Mesenchymal stem cell (in vitro differentiated cells and primary cell): ENCODE measurements at regions not wholly inside any gene's neighbourhood (a gene's known extent, or its start where the extent isn't known, plus 50 kb on each side); places are given as distances from the start of the nearest gene placed in this dataset.

Experiments
- DNase-seq: peaks from one replicate; pipeline ENCODE4 v3.0.0-alpha.2; 2013
- H2AFZ ChIP-seq: one replicate; pipeline ENCODE4 v1.6.1; 2013; ENCODE audit warnings: low read depth, mild to moderate bottlenecking, control low read depth, inconsistent platforms, low read length, moderate library complexity
- H2AK5ac ChIP-seq: 2 replicates; pipeline ENCODE4 v1.6.1; 2013; ENCODE audit warnings: low read length, moderate library complexity, mild to moderate bottlenecking, inconsistent platforms; ENCODE audit not compliant: severe bottlenecking
- H2BK120ac ChIP-seq: one replicate; pipeline ENCODE4 v1.6.1; 2013; ENCODE audit warnings: low read depth, mild to moderate bottlenecking, inconsistent platforms, low read length, moderate library complexity
- H2BK12ac ChIP-seq, 2 experiments: one replicate each; pipeline ENCODE4 v1.6.1; 2013; ENCODE audit warnings: inconsistent platforms in 2 of 2, low read length in 2 of 2, mild to moderate bottlenecking in 2 of 2, moderate library complexity in 2 of 2, control low read depth in 1 of 2
- H2BK15ac ChIP-seq: one replicate; pipeline ENCODE4 v1.6.1; 2013; ENCODE audit warnings: mild to moderate bottlenecking, low read depth, inconsistent platforms; ENCODE audit not compliant: poor library complexity, severe bottlenecking
- H2BK5ac ChIP-seq: 2 replicates; pipeline ENCODE4 v1.6.1; 2013; ENCODE audit warnings: low read depth, mild to moderate bottlenecking, low read length, control low read depth, inconsistent platforms; ENCODE audit not compliant: poor library complexity, severe bottlenecking
- H3K14ac ChIP-seq, 2 experiments: one replicate each; pipeline ENCODE4 v1.6.1; 2013; ENCODE audit warnings: inconsistent platforms in 2 of 2, low read length in 2 of 2, control low read depth in 1 of 2, mild to moderate bottlenecking in 1 of 2, moderate library complexity in 1 of 2
- H3K18ac ChIP-seq, 2 experiments: one replicate each; pipeline ENCODE4 v1.6.1; 2013; ENCODE audit warnings: inconsistent platforms in 2 of 2, low read length in 2 of 2, control low read depth in 1 of 2, low read depth in 1 of 2, mild to moderate bottlenecking in 1 of 2
- H3K23ac ChIP-seq, 2 experiments: one replicate each; pipeline ENCODE4 v1.6.1; 2013; ENCODE audit warnings: inconsistent platforms in 2 of 2, low read length in 2 of 2, mild to moderate bottlenecking in 2 of 2, moderate library complexity in 2 of 2, control low read depth in 1 of 2
- H3K27ac ChIP-seq: 2 replicates; pipeline ENCODE4 v1.5.1; 2013; ENCODE audit warnings: mild to moderate bottlenecking, moderate library complexity, low read length, control low read depth, inconsistent platforms; ENCODE audit not compliant: poor library complexity, severe bottlenecking
- H3K27me3 ChIP-seq, 2 experiments: 2 replicates each; pipeline versions ENCODE4 v1.6.1 to v1.7.0; 2013; ENCODE audit warnings: low read length in 2 of 2, mild to moderate bottlenecking in 2 of 2, moderate library complexity in 2 of 2, control low read depth in 1 of 2, inconsistent platforms in 1 of 2; ENCODE audit not compliant: control insufficient read depth in 1 of 2, insufficient read depth in 1 of 2
- H3K36me3 ChIP-seq, 2 experiments: 2 replicates each; pipeline versions ENCODE4 v1.6.1 to v1.7.0; 2013; ENCODE audit warnings: low read length in 2 of 2, control low read depth in 1 of 2, inconsistent platforms in 1 of 2, low read depth in 1 of 2, mild to moderate bottlenecking in 1 of 2; ENCODE audit not compliant: insufficient read depth in 2 of 2, control insufficient read depth in 1 of 2
- H3K4ac ChIP-seq, 2 experiments: one replicate each; pipeline ENCODE4 v1.6.1; 2013; ENCODE audit warnings: inconsistent platforms in 2 of 2, low read length in 2 of 2, mild to moderate bottlenecking in 2 of 2, moderate library complexity in 2 of 2, control low read depth in 1 of 2, low read depth in 1 of 2
- H3K4me1 ChIP-seq: 2 replicates; pipeline ENCODE4 v1.6.1; 2013; ENCODE audit warnings: low read depth, low read length, control low read depth; ENCODE audit not compliant: control insufficient read depth, insufficient read depth
- H3K4me2 ChIP-seq: 2 replicates; pipeline ENCODE4 v1.6.1; 2013; ENCODE audit warnings: low read length, mild to moderate bottlenecking, inconsistent platforms; ENCODE audit not compliant: poor library complexity, severe bottlenecking
- H3K4me3 ChIP-seq, 2 experiments: 2 replicates each; pipeline versions ENCODE4 v1.5.1 to v1.7.0; 2013; ENCODE audit warnings: low read length in 2 of 2, mild to moderate bottlenecking in 2 of 2, control low read depth in 1 of 2, low read depth in 1 of 2; ENCODE audit not compliant: insufficient read depth in 1 of 2
- H3K79me1 ChIP-seq: replicated peaks from 2 replicates; pipeline ENCODE4 v1.6.1; 2013; ENCODE audit warnings: mild to moderate bottlenecking, control low read depth, low read length, inconsistent platforms; ENCODE audit not compliant: poor library complexity, severe bottlenecking
- H3K9ac ChIP-seq: 2 replicates; pipeline ENCODE4 v1.7.0; 2013; ENCODE audit warnings: mild to moderate bottlenecking, low read length, moderate library complexity
- H3K9me3 ChIP-seq: 2 replicates; pipeline ENCODE4 v1.7.0; 2013; ENCODE audit warnings: mild to moderate bottlenecking, low read length; ENCODE audit not compliant: control insufficient read depth
- H4K8ac ChIP-seq: one replicate; pipeline ENCODE4 v1.6.1; 2013; ENCODE audit warnings: inconsistent platforms, mild to moderate bottlenecking, low read length, moderate library complexity
- H4K91ac ChIP-seq: one replicate; pipeline ENCODE4 v1.6.1; 2013; ENCODE audit warnings: mild to moderate bottlenecking, low read length, inconsistent platforms
- WGBS: methylation state at CpG from one replicate; pipeline ENCODE4 v1.1.7; 2013; ENCODE audit warnings: mixed read lengths; 5-methylcytosine and 5-hydroxymethylcytosine counted together

- no peak overlapping the region for H4K8ac ChIP-seq
- no peaks in the 10 kb centered on the region for H3K36me3 ChIP-seq
- no peak overlapping the region for H3K9ac ChIP-seq
- no peak overlapping the region for H3K27ac ChIP-seq
- no peak overlapping the region for H2AFZ ChIP-seq
- H3K23ac ChIP-seq, result no peak overlapping the region
- no peak overlapping the region for H3K4me2 ChIP-seq
- H3K14ac ChIP-seq, result no peak overlapping the region
- H3K27me3 ChIP-seq, result no peaks in the 10 kb centered on the region
- no peak overlapping the region for H3K4ac ChIP-seq
- H3K9me3 ChIP-seq, result no peaks in the 10 kb centered on the region
- H3K4me3 ChIP-seq, result no peak overlapping the region
- 0% methylated on average over 1 of the region's 1 CpG for WGBS
- H3K79me1 ChIP-seq, result no peaks in the 10 kb centered on the region
- no peak overlapping the region for H3K18ac ChIP-seq
- no peaks in the 10 kb centered on the region for H3K4me1 ChIP-seq
- no peak overlapping the region for H2BK120ac ChIP-seq
- no peak overlapping the region for H2BK12ac ChIP-seq
- H2AK5ac ChIP-seq, result no peak overlapping the region
- H4K91ac ChIP-seq, result no peak overlapping the region
- no peak overlapping the region for H2BK15ac ChIP-seq
- no peak overlapping the region for H2BK5ac ChIP-seq
- DNase-seq, result no peak
Observed at GRCh38 chr5:117054141-117054540, 479.5 kb upstream of the SEMA6A start.

GRCh38 chr5:117041926-117042595 is 467.4 kb upstream of the SEMA6A start:
- Histone ChIP-seq H3K23ac (no peak overlapping the region), H3K36me3 (no peaks in the 10 kb centered on the region), H3K4me3 (no peak overlapping the region), H3K79me1 (no peaks in the 10 kb centered on the region), H4K91ac (no peak overlapping the region), H2BK5ac (no peak overlapping the region), H4K8ac (no peak overlapping the region), H2BK120ac (no peak overlapping the region), H2BK12ac (no peak overlapping the region), H3K9ac (no peak overlapping the region), H3K4me1 (no peaks in the 10 kb centered on the region), H3K4me2 (no peak overlapping the region), H2AK5ac (no peak overlapping the region), H3K4ac (no peak overlapping the region), H3K9me3 (no peaks in the 10 kb centered on the region), H3K14ac (no peak overlapping the region), H3K27ac (no peak overlapping the region), H2AFZ (no peak overlapping the region), H3K27me3 (no peaks in the 10 kb centered on the region), H3K18ac (no peak overlapping the region), H2BK15ac (no peak overlapping the region)
- WGBS, result 33% methylated on average over 2 of the region's 6 CpGs
- DNase-seq, result no peak

GRCh38 chr5:117039035-117039434 is 464.4 kb upstream of the SEMA6A start:
- no peak overlapping the region for H3K4me2 ChIP-seq
- H3K14ac ChIP-seq, result no peak overlapping the region
- no peak overlapping the region for H3K27ac ChIP-seq
- H4K8ac ChIP-seq, result no peak overlapping the region
- no peak for DNase-seq
- H2BK12ac ChIP-seq, result no peak overlapping the region
- H2BK120ac ChIP-seq, result no peak overlapping the region
- H3K9ac ChIP-seq, result no peak overlapping the region
- no peaks in the 10 kb centered on the region for H3K36me3 ChIP-seq
- peaks cover 3% of the 10 kb centered on the region for H3K9me3 ChIP-seq
- H2BK15ac ChIP-seq, result no peak overlapping the region
- H3K4ac ChIP-seq, result no peak overlapping the region
- H3K23ac ChIP-seq, result no peak overlapping the region
- H3K4me3 ChIP-seq, result no peak overlapping the region
- no peaks in the 10 kb centered on the region for H3K79me1 ChIP-seq
- H2AK5ac ChIP-seq, result no peak overlapping the region
- no peak overlapping the region for H4K91ac ChIP-seq
- no peak overlapping the region for H3K18ac ChIP-seq
- no peak overlapping the region for H2BK5ac ChIP-seq
- no peak overlapping the region for H2AFZ ChIP-seq
- H3K4me1 ChIP-seq, result no peaks in the 10 kb centered on the region
- H3K27me3 ChIP-seq, result no peaks in the 10 kb centered on the region

- Histone ChIP-seq H3K4me3 (no peak overlapping the region), H2BK5ac (no peak overlapping the region), H3K18ac (no peak overlapping the region), H2BK15ac (no peak overlapping the region), H2AFZ (no peak overlapping the region), H2BK12ac (no peak overlapping the region), H3K23ac (no peak overlapping the region), H3K4me1 (no peaks in the 10 kb centered on the region), H4K91ac (no peak overlapping the region), H3K14ac (no peak overlapping the region), H3K9me3 (no peaks in the 10 kb centered on the region), H3K4ac (no peak overlapping the region), H4K8ac (no peak overlapping the region), H3K4me2 (no peak overlapping the region), H3K79me1 (no peaks in the 10 kb centered on the region), H3K9ac (no peak overlapping the region), H3K27me3 (no peaks in the 10 kb centered on the region), H2BK120ac (no peak overlapping the region), H3K27ac (no peak overlapping the region), H2AK5ac (no peak overlapping the region), H3K36me3 (no peaks in the 10 kb centered on the region)
- DNase-seq, result no peak
- WGBS, result 97% methylated on average over 2 of the region's 2 CpGs
Observed at GRCh38 chr5:117027384-117027783, 452.8 kb upstream of the SEMA6A start.
